Pons (tissue), 1 donor: ENCODE measurements at regions not wholly inside any gene's neighbourhood (a gene's known extent, or its start where the extent isn't known, plus 50 kb on each side); places are given as distances from the start of the nearest gene placed in this dataset.
"Not testable (repeated sequence)": the region's sequence is repeated elsewhere in the genome, so short reads cannot be mapped to it uniquely, and the experiment has no call there.

Source experiments
- DNase-seq: peaks from one replicate; pipeline ENCODE4 v3.0.0-alpha.2; 2016; ENCODE audit warnings: low spot score

DNA sequence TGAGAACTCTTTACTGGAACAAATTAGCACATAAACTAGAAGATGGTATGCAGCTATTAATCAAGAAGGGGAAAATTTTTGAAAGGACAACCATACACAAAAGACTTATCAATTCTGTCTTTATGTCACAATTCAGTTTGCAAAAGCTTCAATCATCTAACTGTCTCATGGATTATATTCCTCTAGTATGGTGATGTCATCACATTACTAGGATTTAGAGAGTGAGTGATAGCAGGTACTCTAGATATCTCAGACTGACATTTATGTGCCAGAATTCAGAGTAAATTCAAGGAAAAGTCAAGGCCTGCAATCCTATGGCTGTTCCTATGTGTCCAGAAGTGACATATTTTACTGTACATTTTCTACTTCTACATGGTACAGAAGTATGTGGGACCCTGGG, 318.9 kb upstream of the GRAMD2B start:
- DNase-seq: no peak

DNA sequence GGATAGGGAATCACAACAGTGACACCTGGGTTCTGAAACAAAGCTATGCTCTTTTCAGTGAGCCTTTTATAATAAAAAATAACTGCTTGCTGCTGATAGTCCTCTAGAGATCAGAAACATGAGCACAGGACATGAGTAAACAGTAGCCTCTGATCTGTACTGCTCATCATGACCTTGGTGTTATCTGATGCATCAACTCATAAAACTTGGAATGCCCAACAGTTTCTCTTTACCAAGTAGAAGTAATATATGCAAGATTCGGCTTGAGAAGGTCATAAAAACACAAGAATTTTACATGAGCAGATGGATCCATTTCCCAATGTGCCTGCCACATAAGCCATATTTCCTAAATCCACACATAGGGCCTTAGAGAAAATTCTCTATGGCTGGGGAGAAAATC, 318.3 kb upstream of the GRAMD2B start:
- DNase-seq: no peak

DNA sequence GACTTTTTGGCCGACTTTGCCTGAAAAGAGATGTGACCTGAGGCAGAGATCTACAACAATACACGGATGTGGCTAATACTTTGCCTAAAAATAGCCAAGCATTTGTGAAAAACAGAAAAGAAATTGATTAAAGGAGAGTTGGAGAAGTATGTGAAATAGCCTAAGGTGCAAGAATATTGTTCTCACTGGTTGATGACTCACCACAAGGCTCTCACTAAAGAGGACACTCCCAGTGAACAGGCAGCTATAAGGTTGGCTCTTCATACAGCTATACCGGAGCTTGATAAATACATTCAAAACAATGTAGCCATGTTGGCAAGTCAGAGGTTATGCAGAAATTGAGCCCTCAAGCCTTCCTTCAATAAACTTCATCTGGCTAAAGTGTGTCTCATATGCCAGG, 317.2 kb upstream of the GRAMD2B start:
- no peak for DNase-seq

DNA sequence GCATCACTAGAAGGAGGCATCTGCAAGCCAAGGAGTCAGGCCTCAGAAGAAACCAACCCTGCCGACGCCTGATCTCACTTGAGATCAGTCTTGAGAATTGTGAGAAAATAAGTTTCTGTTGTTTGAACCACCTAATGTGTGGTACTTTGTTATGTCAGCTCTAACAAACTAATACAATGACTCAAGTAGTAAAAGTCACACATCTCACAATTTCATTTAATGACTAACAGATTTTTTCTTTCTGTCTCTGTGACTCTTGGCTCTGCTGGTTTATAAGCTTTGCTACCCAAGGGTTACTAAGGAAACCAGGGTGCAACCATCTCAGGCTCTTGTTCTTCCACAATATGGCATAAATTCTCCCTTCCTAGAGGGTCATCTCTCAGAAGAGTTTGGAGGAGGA, 315.8 kb upstream of the GRAMD2B start:
- no peak for DNase-seq

DNA sequence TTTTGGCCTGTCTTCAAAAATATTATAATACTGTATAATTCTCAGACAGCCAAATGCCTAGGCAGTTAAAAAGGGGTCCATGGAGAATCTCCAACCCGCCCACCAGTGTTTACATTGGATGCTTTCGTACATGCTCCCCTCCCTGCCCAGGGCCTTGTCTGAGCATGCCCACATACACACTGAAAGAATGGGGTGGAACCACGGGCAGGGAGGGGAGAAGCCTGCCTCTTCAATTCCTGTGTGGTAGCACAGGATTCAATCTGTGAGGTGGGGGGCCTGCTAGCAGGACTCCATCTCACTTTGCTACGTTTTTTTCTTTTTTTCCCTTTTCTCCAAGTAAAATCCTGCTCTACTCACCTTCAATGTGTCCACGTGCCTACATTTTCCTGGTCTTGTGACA, 314.7 kb upstream of the GRAMD2B start:
- DNase-seq: no peak

DNA sequence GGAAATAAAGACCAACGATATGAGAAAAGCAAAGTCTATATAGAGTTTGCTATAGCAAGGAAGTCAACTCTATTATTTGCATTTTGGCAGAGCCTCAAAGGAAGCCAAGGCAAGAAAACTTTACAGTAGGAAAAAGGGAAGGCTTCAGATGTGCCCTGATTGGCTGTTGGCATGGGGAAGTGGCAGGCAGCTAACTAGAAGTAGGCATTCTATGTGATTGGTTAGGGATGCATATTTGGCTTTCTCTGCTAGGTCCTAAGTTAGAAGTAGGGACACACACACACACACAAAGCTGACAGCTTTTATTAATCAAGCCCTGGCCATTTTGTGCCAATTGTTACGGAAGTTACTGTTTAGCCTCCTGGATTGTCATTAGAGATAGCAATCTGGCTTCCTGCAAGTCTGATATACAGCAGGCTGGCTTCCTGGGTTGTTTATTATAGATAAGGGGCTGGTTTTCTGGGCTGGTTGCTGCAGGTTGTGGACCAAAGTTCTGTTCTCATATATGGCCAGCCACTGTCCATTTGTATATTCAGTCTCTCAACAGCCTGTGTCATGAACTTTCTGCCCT, 308.1 kb upstream of the GRAMD2B start:
- no peak for DNase-seq

DNA sequence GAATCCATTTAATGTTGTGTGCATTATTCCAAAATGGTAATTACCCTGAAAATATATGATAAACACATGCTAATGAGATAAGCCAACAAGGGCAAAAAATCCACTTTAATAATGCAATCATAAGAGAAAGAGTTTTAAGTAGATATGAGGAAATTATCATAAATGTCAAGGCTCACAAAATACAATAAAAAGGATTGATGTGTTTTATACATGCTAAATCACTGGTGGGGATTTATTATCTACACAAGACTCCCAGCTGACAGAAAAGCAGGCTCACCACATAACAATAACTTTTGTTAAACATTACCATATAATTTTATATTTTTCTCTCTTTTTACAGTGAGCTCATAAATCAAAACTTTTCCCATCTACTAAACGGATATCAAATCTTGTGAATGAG, 306.2 kb upstream of the GRAMD2B start:
- DNase-seq: no peak

DNA sequence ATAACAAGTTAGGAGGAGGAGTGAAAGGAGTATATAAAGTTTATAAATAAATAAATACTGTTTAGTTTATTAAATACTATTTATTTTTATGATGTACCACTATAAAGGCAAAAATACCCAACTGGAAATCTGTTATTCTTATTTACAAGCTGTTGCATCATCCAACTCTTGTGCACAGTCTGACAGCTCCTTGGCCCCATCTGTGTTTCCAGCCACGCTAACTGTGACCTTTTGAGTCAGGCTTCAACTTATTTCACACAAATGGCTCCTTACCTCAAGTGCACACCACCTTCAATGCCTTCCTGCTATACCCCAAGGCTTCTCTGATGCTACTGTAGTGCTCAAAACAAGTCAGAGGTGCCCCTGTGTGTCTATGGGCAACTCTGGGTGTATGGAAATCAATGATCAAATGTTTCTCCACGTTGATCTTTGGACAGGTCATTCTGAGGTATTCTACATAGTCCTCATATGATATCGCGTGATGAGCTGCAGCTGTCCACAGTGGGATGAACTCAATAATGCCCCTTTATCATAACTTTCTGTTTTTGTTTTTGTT, 303.2 kb upstream of the GRAMD2B start:
- DNase-seq: no peak

DNA sequence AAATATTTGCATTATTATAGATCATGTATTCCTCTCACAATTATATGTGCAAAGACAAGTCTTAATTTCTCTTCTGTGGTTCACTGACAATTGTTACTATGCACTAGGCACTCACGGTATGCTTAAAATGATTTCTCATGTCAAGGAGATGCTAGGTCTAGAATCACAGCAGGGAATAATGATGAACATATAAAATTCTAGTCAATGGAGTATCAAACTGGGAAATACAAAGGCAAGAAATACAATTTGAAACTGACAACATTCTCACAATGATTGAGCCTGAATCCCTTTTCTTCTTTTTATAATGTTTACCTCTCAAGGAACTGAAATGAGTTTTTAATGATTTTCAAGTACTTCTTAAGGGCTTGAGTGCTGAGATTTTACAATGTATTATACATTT, 302.3 kb upstream of the GRAMD2B start:
- no peak for DNase-seq

DNA sequence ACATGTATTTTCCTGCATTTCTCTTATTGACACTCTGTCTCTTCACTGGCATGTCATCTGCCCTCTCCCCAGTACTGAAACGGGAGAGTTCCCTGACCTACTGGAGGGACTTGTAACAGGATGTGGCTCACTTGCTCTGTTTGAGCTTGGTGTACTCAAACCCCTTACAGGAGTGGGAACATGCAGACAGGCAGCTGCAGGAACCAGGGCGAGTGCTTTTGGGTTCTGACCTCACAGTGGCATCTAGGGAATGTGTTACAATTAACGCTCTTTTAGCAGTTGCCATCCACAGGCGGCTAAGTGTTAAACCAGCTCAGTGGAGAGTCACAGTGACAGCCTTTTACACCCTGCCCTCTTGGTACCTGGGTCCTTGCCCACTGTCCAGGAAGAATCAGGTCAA, 300.3 kb upstream of the GRAMD2B start:
- no peak for DNase-seq

DNA sequence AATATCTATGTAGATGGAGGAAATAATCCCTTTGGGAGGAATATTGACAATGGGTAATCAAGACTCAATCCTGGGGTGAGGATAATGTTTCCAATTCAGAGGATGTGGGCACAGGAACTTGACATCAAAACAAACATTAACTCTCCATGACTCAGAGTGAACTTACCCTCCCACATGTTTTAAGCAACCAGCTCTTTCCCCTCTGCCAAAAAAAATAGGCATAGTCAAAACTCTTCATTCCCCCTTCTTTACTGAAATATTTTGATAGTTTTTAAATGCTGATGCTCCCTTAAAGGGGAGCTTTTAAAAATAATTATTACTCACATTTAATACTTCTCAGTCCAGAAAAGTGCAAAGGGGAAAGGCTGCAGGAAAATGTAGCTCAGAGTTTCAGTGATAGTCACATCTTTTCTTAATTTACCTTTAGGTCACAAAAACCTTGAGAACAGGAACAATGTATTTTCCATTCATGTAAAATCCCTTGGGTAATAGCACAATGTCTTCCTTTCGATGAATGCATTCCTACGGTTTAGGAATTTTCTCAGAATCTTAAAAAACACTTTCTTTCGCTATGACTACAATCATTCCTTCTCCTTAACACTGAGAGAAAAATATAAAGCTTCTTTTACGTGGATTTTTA, 298.4 kb upstream of the GRAMD2B start:
- no peak for DNase-seq

DNA sequence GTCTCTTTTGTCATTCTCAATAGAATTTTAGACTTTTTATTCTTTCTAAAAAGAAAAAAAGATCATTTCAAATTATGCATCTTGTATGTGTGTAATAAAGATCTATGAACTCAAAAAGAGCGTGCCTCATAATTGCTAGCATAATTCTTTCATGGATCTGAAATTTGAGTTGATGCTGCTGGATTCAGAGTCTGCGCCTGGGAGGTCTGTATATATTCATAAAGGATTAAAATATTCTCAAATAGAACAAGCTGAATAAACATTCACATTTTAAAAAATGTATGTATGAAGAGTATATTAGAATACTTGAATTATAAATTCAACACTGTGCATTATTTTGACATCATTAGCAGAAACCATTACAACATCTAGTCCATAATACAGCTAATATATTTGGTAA, 297.8 kb upstream of the GRAMD2B start:
- no peak for DNase-seq

DNA sequence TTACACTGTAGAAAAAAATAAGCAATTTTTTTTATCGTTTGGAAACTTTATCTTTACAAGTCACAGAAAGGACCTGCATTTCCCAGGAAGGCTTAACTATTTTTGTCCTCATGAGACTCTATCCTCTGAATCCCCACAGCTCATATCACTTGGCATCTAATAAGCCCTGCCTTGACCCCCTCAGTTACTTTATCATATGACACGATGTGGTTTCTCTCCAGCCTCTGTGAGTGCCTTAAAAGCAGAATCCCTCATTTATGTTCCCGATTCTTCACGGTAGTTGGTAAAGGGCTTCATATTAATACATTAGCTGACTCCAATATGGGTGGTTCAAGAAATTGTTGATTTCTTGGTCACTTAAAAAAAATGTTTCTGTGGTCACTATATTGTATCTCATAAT, 296.6 kb upstream of the GRAMD2B start:
- no peak for DNase-seq

DNA sequence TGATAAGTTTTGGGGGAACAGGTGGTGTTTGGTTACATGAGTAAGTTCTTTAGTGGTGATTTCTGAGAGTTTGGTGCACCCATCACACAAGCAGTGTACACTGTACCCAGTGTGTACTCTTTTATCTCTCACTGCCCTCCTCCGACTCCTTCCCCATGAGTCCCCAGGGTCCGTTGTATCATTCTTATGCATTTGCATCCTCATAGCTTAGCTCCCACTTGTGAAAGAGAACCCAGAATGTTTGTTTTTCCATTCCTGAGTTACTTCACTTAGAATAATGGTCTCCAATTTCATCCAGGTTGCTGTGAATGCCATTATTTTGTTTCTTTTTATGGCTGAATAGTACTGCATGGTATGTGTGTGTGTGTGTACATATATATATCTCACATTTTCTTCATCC, 295.8 kb upstream of the GRAMD2B start:
- DNase-seq: not testable (repeated sequence)

DNA sequence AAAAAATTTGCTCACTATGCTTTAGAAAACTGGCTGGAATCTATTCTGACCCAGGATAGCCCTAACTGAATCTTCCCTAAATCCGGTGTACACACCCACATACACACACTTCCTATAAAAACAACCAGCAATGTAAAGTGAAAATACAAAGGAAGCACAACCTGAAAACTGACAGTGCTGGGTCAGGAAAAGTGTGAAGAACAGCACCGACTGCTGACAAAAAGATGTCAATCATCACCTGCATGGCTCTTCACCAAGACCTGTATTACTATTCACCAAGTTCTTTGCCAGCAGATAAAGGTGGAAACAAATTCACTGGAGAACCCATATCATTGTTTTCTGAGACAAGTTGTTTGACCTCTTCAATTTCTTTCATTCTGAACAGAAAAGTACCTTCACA, 293.8 kb upstream of the GRAMD2B start:
- DNase-seq: no peak

DNA sequence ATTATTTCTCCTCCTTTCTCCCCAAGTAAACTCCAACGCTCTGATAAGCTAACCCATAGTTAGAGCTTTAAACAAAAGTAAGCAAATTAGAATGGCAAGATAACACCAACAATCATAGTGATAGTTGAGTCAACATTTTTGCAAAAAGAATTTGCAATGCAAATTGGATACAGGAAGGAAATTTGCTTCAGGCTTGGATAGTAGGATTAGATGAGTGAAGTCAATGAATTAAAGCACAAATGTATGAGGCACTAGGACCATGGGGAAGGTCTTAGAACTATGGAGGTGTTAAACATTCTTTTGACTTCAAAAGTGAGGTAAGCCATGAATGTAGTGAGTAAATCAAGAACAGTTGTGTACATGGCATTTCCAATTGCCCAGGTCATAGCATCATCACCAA, 289.8 kb upstream of the GRAMD2B start:
- no peak for DNase-seq

DNA sequence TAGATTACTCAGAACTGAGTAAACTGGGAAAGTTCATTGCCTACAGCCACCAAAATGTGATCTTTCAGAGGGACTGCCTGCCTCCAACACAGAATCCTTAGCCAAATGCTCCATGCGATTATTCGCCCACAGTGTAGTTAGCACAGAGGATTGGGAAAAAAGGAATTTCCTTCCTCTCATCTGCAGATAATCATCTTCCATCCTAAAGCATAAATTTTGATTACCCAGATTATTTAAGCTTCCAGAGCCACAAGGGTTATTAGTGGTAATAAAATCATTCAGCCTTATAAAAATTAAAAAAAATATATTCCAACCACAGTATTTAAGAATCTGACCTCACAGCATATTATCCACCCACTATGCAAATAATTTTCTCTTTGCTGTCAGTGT, 285.3 kb upstream of the GRAMD2B start:
- DNase-seq: no peak

DNA sequence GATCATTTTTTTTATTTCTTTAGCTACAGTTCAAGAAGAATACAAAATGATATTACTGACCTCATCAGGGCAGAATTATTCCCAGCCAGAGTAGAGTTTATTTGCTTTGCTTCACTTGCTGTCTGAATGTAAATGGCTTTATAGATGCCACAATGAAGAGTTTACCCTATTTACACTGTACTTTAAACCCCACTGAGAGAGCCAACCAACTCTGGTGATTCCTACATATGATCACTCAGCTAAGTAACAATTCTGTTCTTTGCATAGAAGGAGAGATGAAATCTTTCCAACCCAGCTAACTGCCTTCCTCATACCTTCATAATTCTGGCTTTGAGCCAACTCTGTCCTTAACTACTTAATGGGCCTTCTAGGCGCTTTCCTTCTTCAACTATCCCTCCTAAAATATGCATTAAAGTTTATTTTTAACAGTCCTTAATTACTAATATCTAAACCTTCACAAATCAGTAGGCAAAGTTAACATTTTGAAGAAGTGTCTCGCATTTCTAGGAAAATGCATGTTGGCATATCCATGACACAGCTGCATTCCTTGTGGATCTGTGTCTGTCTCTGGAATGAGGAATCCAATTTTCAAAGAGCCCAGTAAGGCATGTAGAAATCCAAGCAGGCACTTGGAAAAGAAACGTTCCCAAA, 284.8 kb upstream of the GRAMD2B start:
- no peak for DNase-seq

DNA sequence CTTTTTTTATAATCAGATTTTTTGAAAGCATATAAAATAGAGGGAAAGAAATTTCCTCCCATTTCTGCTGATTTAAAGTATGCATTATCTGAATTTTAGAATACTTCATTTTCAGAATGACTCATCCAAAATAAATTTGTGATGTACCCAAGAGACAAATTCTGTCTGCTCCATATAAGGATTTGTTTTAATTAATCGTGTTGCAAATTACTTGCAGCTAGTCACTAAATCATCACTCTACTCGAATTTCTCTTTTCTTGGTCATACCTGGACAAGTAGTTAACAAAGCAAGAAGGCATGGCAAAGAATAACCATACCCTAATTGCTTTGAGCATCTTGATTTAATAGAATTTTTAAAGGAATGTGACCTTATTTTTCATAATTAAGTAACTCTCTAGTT, 284.1 kb upstream of the GRAMD2B start:
- DNase-seq: no peak

DNA sequence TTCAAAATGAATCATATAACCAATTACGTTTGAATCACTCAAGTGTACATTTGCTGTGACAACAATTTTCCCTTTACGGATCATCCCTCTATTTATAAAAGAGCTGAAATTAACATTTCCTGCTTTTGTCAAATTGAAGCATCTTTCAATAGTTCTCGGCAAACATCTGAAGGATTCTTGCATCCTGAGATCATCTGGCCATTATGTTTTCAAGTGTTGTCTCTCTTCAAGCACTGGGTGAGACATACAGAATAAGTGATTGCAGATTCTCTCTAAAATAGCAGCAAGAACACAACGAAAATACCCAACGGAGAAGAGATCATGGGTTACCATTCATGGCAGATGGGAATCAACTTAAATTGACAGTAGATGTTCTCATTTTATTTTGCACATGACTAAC, 283.4 kb upstream of the GRAMD2B start:
- DNase-seq: no peak

DNA sequence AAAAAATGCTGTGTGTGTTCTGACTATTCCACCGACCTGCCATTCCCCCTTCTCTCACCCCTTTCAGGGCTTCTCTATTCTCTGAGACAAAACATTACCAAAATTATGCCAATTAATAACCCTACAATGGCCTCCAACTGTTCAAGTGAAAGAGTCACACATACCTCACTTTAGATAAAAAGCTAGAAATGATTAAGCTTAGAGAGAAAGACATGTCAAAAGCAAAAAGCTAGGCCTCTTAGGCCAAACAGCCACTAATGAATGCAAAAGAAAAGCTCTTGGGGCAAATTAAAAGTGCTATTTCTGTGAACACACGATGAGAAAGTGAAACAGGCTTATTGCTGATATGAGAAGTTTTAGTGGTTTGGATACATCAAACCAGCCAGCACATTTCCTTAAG, 279.6 kb upstream of the GRAMD2B start:
- no peak for DNase-seq

DNA sequence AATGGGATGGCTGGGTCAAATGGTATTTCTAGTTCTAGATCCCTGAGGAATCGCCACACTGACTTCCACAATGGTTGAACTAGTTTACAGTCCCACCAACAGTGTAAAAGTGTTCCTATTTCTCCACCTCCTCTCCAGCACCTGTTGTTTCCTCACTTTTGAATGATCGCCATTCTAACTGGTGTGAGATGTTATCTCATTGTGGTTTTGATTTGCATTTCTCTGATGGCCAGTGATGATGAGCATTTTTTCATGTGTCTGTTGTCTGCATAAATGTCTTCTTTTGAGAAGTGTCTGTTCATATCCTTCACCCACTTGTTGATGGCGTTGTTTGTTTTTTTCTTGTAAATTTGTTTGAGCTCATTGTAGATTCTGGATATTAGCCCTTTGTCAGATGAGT, 272.9 kb upstream of the GRAMD2B start:
- DNase-seq: not testable (repeated sequence)

DNA sequence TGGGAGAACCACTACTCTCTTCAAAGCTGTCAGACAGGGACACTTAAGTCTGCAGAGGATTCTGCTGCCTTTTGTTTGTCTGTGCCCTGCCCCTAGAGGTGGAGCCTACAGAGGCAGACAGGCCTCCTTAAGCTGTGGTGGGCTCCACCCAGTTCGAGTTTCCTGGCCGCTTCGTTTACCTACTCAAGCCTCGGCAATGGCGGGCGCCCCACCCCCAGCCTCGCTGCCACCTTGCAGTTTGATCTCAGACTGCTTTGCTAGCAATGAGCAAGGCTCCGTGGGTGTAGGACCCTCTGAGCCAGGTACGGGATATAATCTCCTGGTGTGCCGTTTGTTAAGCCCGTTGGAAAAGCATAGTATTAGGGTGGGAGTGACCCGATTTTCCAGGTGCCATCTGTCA, 267.9 kb upstream of the GRAMD2B start:
- not testable (repeated sequence) for DNase-seq

DNA sequence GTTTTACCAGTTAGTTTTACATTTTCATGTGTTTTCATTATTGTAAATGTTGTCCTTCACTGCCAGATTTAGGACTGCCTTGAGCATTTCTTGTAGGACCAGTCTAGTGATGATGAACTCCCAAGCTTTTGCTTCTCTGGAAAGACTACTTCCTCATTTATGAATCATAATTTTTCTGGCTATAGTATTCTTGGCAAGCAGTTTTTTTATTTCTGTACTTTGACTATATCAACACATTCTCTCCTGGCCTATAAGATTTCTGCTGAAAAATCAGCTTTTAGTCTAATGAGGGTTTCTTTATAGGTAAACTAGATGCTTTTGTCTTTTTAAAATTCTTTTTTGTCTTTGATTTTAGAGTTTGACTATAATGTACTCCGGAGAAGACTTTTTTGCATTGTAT, 256.8 kb upstream of the GRAMD2B start:
- DNase-seq: no peak
